WTC11 (cell line): ENCODE measurements at regions not wholly inside any gene's neighbourhood (a gene's known extent, or its start where the extent isn't known, plus 50 kb on each side); places are given as distances from the start of the nearest gene placed in this dataset.

Source experiments
- AFF4 ChIP-seq: sonication (generic); formaldehyde crosslinking; IDR thresholded peaks from 2 replicates; pipeline ENCODE4 v1.8.1; 2023; ENCODE audit warnings: mild to moderate bottlenecking, missing genetic modification reagents, borderline replicate concordance
- ATF3 ChIP-seq: sonication (generic); formaldehyde crosslinking; conservative IDR thresholded peaks from 2 replicates; pipeline ENCODE4 v1.8.1; 2022; ENCODE audit warnings: mild to moderate bottlenecking, missing genetic modification reagents
- CREM ChIP-seq: sonication (generic); formaldehyde crosslinking; IDR thresholded peaks from 2 replicates; pipeline ENCODE4 v1.8.1; 2022; ENCODE audit warnings: mild to moderate bottlenecking, missing genetic modification reagents, moderate library complexity
- CTCF ChIP-seq: fragments of 200-600 bp; IDR thresholded peaks from 2 replicates; pipeline ENCODE4 v1.8.0; 2022; ENCODE audit warnings: antibody characterized with exemption
- E2F1 ChIP-seq: sonication (generic); formaldehyde crosslinking; IDR thresholded peaks from 2 replicates; pipeline ENCODE4 v1.8.0; 2022; ENCODE audit warnings: mild to moderate bottlenecking, missing genetic modification reagents
- E2F4 ChIP-seq: sonication (generic); formaldehyde crosslinking; IDR thresholded peaks from 2 replicates; pipeline ENCODE4 v1.8.1; 2022; ENCODE audit warnings: low read depth, mild to moderate bottlenecking, moderate library complexity, missing genetic modification reagents, borderline replicate concordance
- NFE2L1 ChIP-seq: sonication (generic); formaldehyde crosslinking; IDR thresholded peaks from 2 replicates; pipeline ENCODE4 v1.8.1; 2023; ENCODE audit warnings: missing genetic modification reagents
- PREB ChIP-seq: sonication (generic); formaldehyde crosslinking; IDR thresholded peaks from 2 replicates; pipeline ENCODE4 v1.8.1; 2022; ENCODE audit warnings: mild to moderate bottlenecking, missing genetic modification reagents, moderate library complexity, borderline replicate concordance
- SP1 ChIP-seq: sonication (generic); formaldehyde crosslinking; conservative IDR thresholded peaks from 2 replicates; pipeline ENCODE4 v1.8.1; 2022; ENCODE audit warnings: missing genetic modification reagents
- TEAD4 ChIP-seq: sonication (generic); formaldehyde crosslinking; IDR thresholded peaks from 2 replicates; pipeline ENCODE4 v1.8.0; 2022; ENCODE audit warnings: mild to moderate bottlenecking, missing genetic modification reagents
- ZNF121 ChIP-seq: sonication (generic); formaldehyde crosslinking; IDR thresholded peaks from 2 replicates; pipeline ENCODE4 v1.8.0; 2023; ENCODE audit warnings: missing genetic modification reagents
- ZNF317 ChIP-seq: sonication (generic); formaldehyde crosslinking; IDR thresholded peaks from 2 replicates; pipeline ENCODE4 v1.8.1; 2023; ENCODE audit warnings: low read depth, mild to moderate bottlenecking, moderate library complexity, missing genetic modification reagents, borderline replicate concordance
- ZNF416 ChIP-seq: fragments of 250-450 bp; sonication (Bioruptor Pico); IDR thresholded peaks from 2 replicates; pipeline ENCODE4 v1.9.0; 2021; ENCODE audit warnings: mild to moderate bottlenecking, inconsistent platforms

GRCh38 chr4:115293093-115293462, 179.7 kb upstream of the NDST4 start:
- TF ChIP-seq E2F1 (no peak), CTCF (no peak), TEAD4 (CRISPR knock-in tag) (no peak), SP1 (CRISPR knock-in tag) (no peak), CREM (no peak), NFE2L1 (CRISPR knock-in tag) (no peak), E2F4 (no peak), PREB (CRISPR knock-in tag) (no peak), AFF4 (no peak), ZNF121 (CRISPR knock-in tag) (no peak), ZNF416 (CRISPR knock-in tag) (no peak), ATF3 (no peak), ZNF317 (CRISPR knock-in tag) (no peak)
